Endothelial cell of umbilical vein (primary cell): ENCODE measurements at regions not wholly inside any gene's neighbourhood (a gene's known extent, or its start where the extent isn't known, plus 50 kb on each side); places are given as distances from the start of the nearest gene placed in this dataset.

Experiments
- BruUV-seq: library from RNA; stranded (reverse); fragments of 400-500 nt; replicated peaks from 2 replicates; lab custom pipeline; 2021; lab: Mats Ljungman, UMichigan
- CTCF ChIA-PET: fragments of 300-600, 350-600 bp; sonication (Branson Sonifier 250); formaldehyde crosslinking; loops from one replicate; lab custom pipeline; 2021; ENCODE audit warnings: antibody characterized with exemption, inconsistent platforms; lab: Charles Lee
- POLR2A ChIA-PET: fragments of 300-600, 350-600 bp; sonication (Branson Sonifier 250); formaldehyde crosslinking; loops from one replicate; lab custom pipeline; 2021; ENCODE audit warnings: antibody characterized with exemption, inconsistent platforms; lab: Charles Lee
- DNase-seq: peaks from one replicate; pipeline ENCODE4 v3.0.0-alpha.2; 2011; ENCODE audit warnings: low read depth, low spot score
- FAIRE-seq: peaks from 2 replicates; lab custom pipeline; 2011; peaks lifted over from hg19 to GRCh38; lab: Jason Lieb, UNC
- H2AFZ ChIP-seq: 2 replicates; pipeline ENCODE4 v1.6.0; 2012; ENCODE audit warnings: low read depth, low read length, control low read depth, inconsistent platforms
- H3K27ac ChIP-seq: 2 replicates; pipeline ENCODE4 v1.5.1; 2011; ENCODE audit warnings: low read depth, mild to moderate bottlenecking, control low read depth, low read length, moderate library complexity; ENCODE audit not compliant: insufficient read depth
- H3K27me3 ChIP-seq, 2 experiments: 2 replicates each; pipeline versions ENCODE4 v1.6.0 to v1.6.1; 2011; ENCODE audit warnings: low read length in 2 of 2, mixed read lengths in 1 of 2; ENCODE audit not compliant: control insufficient read depth in 2 of 2, insufficient read depth in 2 of 2
- H3K36me3 ChIP-seq, 2 experiments: 2 replicates in 1 of 2; 3 replicates in 1 of 2; pipeline ENCODE4 v1.5.1; 2011; ENCODE audit warnings: low read length in 2 of 2, mild to moderate bottlenecking in 1 of 2, moderate library complexity in 1 of 2; ENCODE audit not compliant: control insufficient read depth in 2 of 2, insufficient read depth in 2 of 2; ENCODE audit errors: extremely low read depth in 1 of 2
- H3K4me1 ChIP-seq: 3 replicates; pipeline ENCODE4 v1.5.1; 2011; ENCODE audit warnings: mild to moderate bottlenecking, low read length; ENCODE audit not compliant: control insufficient read depth, insufficient read depth; ENCODE audit errors: extremely low read depth
- H3K4me2 ChIP-seq: 2 replicates; pipeline ENCODE4 v1.6.1; 2011; ENCODE audit warnings: low read length, control low read depth, mixed read lengths; ENCODE audit not compliant: insufficient read depth
- H3K4me3 ChIP-seq, 3 experiments: fragments of 200-600 bp in 1 of 3; sonication (generic), shearing (Covaris generic) in 1 of 3; replicated peaks in 1 of 3; 2 replicates each; pipeline ENCODE4 v1.5.1; 2011 to 2016; ENCODE audit warnings: control low read depth in 3 of 3, low read length in 3 of 3, mild to moderate bottlenecking in 2 of 3, inconsistent platforms in 1 of 3, low read depth in 1 of 3, moderate library complexity in 1 of 3; ENCODE audit not compliant: insufficient read depth in 1 of 3
- H3K79me2 ChIP-seq: 2 replicates; pipeline ENCODE4 v1.6.0; 2012; ENCODE audit warnings: low read length, inconsistent platforms; ENCODE audit not compliant: control insufficient read depth, insufficient read depth
- H3K9ac ChIP-seq: replicated peaks from 2 replicates; pipeline ENCODE3; 2011; ENCODE audit warnings: low read length, control low read depth; ENCODE audit not compliant: insufficient read depth; ENCODE audit errors: extremely low read depth
- H3K9me1 ChIP-seq: replicated peaks from 3 replicates; pipeline ENCODE4 v1.6.0; 2011; ENCODE audit warnings: mild to moderate bottlenecking, low read length; ENCODE audit not compliant: control insufficient read depth, insufficient read depth; ENCODE audit errors: extremely low read depth
- H3K9me3 ChIP-seq: replicated peaks from 2 replicates; pipeline ENCODE4 v1.5.1; 2012; ENCODE audit warnings: low read length, inconsistent platforms; ENCODE audit not compliant: control insufficient read depth, insufficient read depth
- H4K20me1 ChIP-seq: replicated peaks from 2 replicates; pipeline ENCODE3; 2011; ENCODE audit warnings: mild to moderate bottlenecking, low read length; ENCODE audit not compliant: control insufficient read depth, insufficient read depth; ENCODE audit errors: extremely low read depth
- EZH2 ChIP-seq: IDR thresholded peaks from 2 replicates; pipeline ENCODE4 v1.6.1; 2012; ENCODE audit warnings: borderline replicate concordance, low read depth, mild to moderate bottlenecking, moderate library complexity, low read length, inconsistent platforms; ENCODE audit not compliant: severe bottlenecking
- FOS ChIP-seq: IDR thresholded peaks from 2 replicates; pipeline ENCODE4 v1.6.1; 2011; ENCODE audit warnings: mild to moderate bottlenecking, low read length, moderate library complexity, borderline replicate concordance; ENCODE audit not compliant: insufficient read depth
- GATA2 ChIP-seq: IDR thresholded peaks from 2 replicates; pipeline ENCODE4 v1.7.0; 2011; ENCODE audit warnings: low read depth, mild to moderate bottlenecking, moderate library complexity, mixed read lengths, low read length; ENCODE audit not compliant: insufficient read length, insufficient read depth
- JUN ChIP-seq: IDR thresholded peaks from 2 replicates; pipeline ENCODE4 v1.6.1; 2011; ENCODE audit warnings: borderline replicate concordance, low read depth; ENCODE audit not compliant: insufficient read length, insufficient read depth
- MYC ChIP-seq: IDR thresholded peaks from one replicate; pipeline ENCODE4 v1.6.1; 2011; ENCODE audit warnings: mild to moderate bottlenecking, low read depth, low read length
- POLR2A ChIP-seq: IDR thresholded peaks from 2 replicates; pipeline ENCODE4 v1.6.1; 2012; ENCODE audit warnings: low read depth, mild to moderate bottlenecking, control low read depth, low read length
- POLR2AphosphoS5 ChIP-seq: IDR thresholded peaks from 2 replicates; pipeline ENCODE4 v1.6.1; 2012; ENCODE audit warnings: low read depth, mild to moderate bottlenecking, control low read depth, low read length, moderate library complexity; ENCODE audit not compliant: insufficient read depth
- dilution Hi-C: fragments of 300-500 bp; cut with MboI; formaldehyde crosslinking; loops from one replicate; pipeline ENCODE4 v1.15.0; 2019; ENCODE audit warnings: low sequenced_read_pairs; ENCODE audit not compliant: extremely low pct_ligation_motif_present
- intact Hi-C: fragments of 100-400 bp; cut with micrococcal nuclease; formaldehyde crosslinking; loops from one replicate; pipeline ENCODE4 v1.10.0; 2022
- TF ChIP-seq, protein P1 (sequence below), 2 donors: IDR thresholded peaks; 1 replicate in 1 of 2; 2 replicates in 1 of 2; pipeline ENCODE4 v1.5.1; 2011; ENCODE audit warnings: low read length in 2 of 2, mild to moderate bottlenecking in 2 of 2, moderate library complexity in 2 of 2, control low read depth in 1 of 2, inconsistent platforms in 1 of 2, low read depth in 1 of 2; ENCODE audit not compliant: insufficient read depth in 1 of 2; ENCODE audit errors: extremely low read depth in 1 of 2
- TF ChIP-seq, protein P2 (sequence below): IDR thresholded peaks from 2 replicates; pipeline ENCODE4 v1.6.1; 2011; ENCODE audit not compliant: insufficient read depth, insufficient read length

DNA sequence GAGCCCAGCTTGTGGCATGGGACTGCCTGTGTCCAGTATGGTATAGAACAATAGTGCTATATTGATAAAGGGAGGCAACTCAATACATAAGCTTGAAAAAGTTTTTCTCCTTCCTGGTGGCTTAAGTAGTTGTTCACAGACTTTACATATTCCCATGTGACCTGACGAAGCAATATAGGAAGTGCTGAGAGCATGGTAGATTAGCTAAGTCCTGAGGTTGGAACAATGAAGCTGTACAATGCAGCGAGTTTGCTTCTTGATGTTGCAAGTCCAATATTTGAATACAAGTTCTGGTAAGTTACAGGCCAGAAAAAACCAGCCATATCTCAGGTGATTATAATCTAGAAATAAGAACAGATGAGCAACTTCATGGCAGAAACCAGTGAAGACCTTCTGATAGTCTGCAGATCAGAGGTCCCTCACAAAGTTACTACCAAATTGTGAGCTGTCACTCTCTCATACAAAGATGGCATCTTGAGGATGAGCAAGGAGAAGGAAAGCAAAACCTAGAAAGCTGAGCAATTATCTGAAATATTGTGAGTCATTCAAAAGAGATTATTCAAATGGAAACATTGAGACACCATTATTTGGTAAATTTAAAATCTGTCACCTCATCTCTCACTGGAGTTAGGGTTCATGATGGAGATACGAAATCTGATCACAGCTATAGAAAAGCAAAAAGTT, 72.9 kb upstream of the BTG1 start:
- no peaks in the 10 kb centered on the region for H4K20me1 ChIP-seq
- no peak overlapping the region for H3K27ac ChIP-seq
- H3K36me3 ChIP-seq: no peaks in the 10 kb centered on the region
- ChIA-PET POLR2A (interaction anchor here (1.2 kb wide), 1 partner anchor 73 kb away, joined by 4 read pairs; the partner anchor contains the start of gene BTG1), CTCF (interaction anchor here (1.6 kb wide), 1 partner anchor 10 kb away, joined by 7 read pairs; no protein-coding TSS in a partner anchor)
- no peak overlapping the region for H2AFZ ChIP-seq
- BruUV-seq: no TSS peak
- H3K4me1 ChIP-seq: peaks cover 9% of the 10 kb centered on the region
- no peak overlapping the region for H3K9ac ChIP-seq
- TF ChIP-seq, protein P1, sequence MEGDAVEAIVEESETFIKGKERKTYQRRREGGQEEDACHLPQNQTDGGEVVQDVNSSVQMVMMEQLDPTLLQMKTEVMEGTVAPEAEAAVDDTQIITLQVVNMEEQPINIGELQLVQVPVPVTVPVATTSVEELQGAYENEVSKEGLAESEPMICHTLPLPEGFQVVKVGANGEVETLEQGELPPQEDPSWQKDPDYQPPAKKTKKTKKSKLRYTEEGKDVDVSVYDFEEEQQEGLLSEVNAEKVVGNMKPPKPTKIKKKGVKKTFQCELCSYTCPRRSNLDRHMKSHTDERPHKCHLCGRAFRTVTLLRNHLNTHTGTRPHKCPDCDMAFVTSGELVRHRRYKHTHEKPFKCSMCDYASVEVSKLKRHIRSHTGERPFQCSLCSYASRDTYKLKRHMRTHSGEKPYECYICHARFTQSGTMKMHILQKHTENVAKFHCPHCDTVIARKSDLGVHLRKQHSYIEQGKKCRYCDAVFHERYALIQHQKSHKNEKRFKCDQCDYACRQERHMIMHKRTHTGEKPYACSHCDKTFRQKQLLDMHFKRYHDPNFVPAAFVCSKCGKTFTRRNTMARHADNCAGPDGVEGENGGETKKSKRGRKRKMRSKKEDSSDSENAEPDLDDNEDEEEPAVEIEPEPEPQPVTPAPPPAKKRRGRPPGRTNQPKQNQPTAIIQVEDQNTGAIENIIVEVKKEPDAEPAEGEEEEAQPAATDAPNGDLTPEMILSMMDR (IDR thresholded peaks at IDR 0.05; ENCODE audit: extremely low read depth in 1 of 2, insufficient read depth in 1 of 2, low read depth in 1 of 2, low read length in 2 of 2): no peak
- TF ChIP-seq GATA2 (no peak), POLR2A (no peak), JUN (no peak), FOS (no peak), POLR2AphosphoS5 (no peak), EZH2 (no peak), MYC (no peak)
- TF ChIP-seq, protein P2, sequence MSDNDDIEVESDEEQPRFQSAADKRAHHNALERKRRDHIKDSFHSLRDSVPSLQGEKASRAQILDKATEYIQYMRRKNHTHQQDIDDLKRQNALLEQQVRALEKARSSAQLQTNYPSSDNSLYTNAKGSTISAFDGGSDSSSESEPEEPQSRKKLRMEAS: no peak
- dilution Hi-C loops: no loop called here
- H3K27me3 ChIP-seq: no peaks in the 10 kb centered on the region
- no peak overlapping the region for H3K4me2 ChIP-seq
- no peaks in the 10 kb centered on the region for H3K79me2 ChIP-seq
- FAIRE-seq (no peak), DNase-seq (no peak)
- H3K9me1 ChIP-seq: no peaks in the 10 kb centered on the region
- no peaks in the 10 kb centered on the region for H3K9me3 ChIP-seq
- intact Hi-C loops: loop anchor here (5.0 kb wide), 1 partner anchor 354 kb away; no protein-coding TSS in a partner anchor
- H3K4me3 ChIP-seq: no peak overlapping the region
